DOHH2 (cell line): ENCODE measurements at regions not wholly inside any gene's neighbourhood (a gene's known extent, or its start where the extent isn't known, plus 50 kb on each side); places are given as distances from the start of the nearest gene placed in this dataset.
"Not testable (repeated sequence)": the region's sequence is repeated elsewhere in the genome, so short reads cannot be mapped to it uniquely, and the experiment has no call there.

Source experiments
- H3F3A ChIP-seq: fragments of 200-600 bp; sonication (generic), shearing (Covaris generic); 2 replicates; pipeline ENCODE4 v1.6.0; 2016; ENCODE audit warnings: antibody characterized with exemption, mild to moderate bottlenecking; ENCODE audit not compliant: control insufficient read depth, insufficient read depth
- H3K27ac ChIP-seq: fragments of 200-600 bp; sonication (generic); 2 replicates; pipeline ENCODE4 v1.5.1; 2014; ENCODE audit warnings: low read depth, mild to moderate bottlenecking, low read length, moderate library complexity
- H3K27me3 ChIP-seq: fragments of 200-600 bp; sonication (generic); 2 replicates; pipeline ENCODE4 v1.6.1; 2014; ENCODE audit warnings: mild to moderate bottlenecking, low read length, mixed read lengths; ENCODE audit not compliant: control insufficient read depth
- H3K36me3 ChIP-seq: fragments of 200-600 bp; sonication (generic); 2 replicates; pipeline ENCODE4 v1.6.1; 2014; ENCODE audit warnings: mild to moderate bottlenecking, low read length, moderate library complexity, mixed read lengths; ENCODE audit not compliant: control insufficient read depth
- H3K4me1 ChIP-seq: fragments of 200-600 bp; sonication (generic); 2 replicates; pipeline ENCODE4 v1.6.1; 2014; ENCODE audit warnings: mild to moderate bottlenecking, low read length, mixed read lengths; ENCODE audit not compliant: control insufficient read depth
- H3K4me2 ChIP-seq: fragments of 200-600 bp; sonication (generic); 2 replicates; pipeline ENCODE4 v1.6.0; 2014; ENCODE audit warnings: mild to moderate bottlenecking, low read length, moderate library complexity
- H3K4me3 ChIP-seq: fragments of 200-600 bp; sonication (generic); 2 replicates; pipeline ENCODE4 v1.5.1; 2014; ENCODE audit warnings: mild to moderate bottlenecking, low read length, mixed read lengths
- H3K79me2 ChIP-seq: fragments of 200-600 bp; sonication (generic); 2 replicates; pipeline ENCODE4 v1.6.1; 2014; ENCODE audit warnings: mild to moderate bottlenecking, low read length, mixed read lengths; ENCODE audit not compliant: control insufficient read depth
- H3K9me2 ChIP-seq: fragments of 200-600 bp; sonication (generic); replicated peaks from 2 replicates; pipeline ENCODE4 v1.6.1; 2014; ENCODE audit warnings: mild to moderate bottlenecking, low read length, mixed read lengths; ENCODE audit not compliant: control insufficient read depth
- H3K9me3 ChIP-seq: fragments of 200-600 bp; sonication (generic); 2 replicates; pipeline ENCODE4 v1.6.1; 2014; ENCODE audit warnings: antibody characterized with exemption, low read length, mixed read lengths; ENCODE audit not compliant: control insufficient read depth, insufficient read depth
- H4K20me1 ChIP-seq: fragments of 200-600 bp; sonication (generic); 2 replicates; pipeline ENCODE4 v1.6.0; 2014; ENCODE audit warnings: low read depth, mild to moderate bottlenecking, antibody characterized with exemption, low read length, moderate library complexity; ENCODE audit not compliant: control insufficient read depth, insufficient read depth
- EZH2phosphoT487 ChIP-seq: fragments of 200-600 bp; sonication (generic); IDR thresholded peaks from 2 replicates; pipeline ENCODE4 v1.6.1; 2017; ENCODE audit warnings: borderline replicate concordance, mild to moderate bottlenecking, antibody characterized with exemption, low read length, moderate library complexity, mixed read lengths
- TF ChIP-seq, protein P1 (sequence below): fragments of 200-600 bp; sonication (generic); IDR thresholded peaks from one replicate; pipeline ENCODE4 v1.5.1; 2014; ENCODE audit warnings: antibody characterized with exemption, mild to moderate bottlenecking, low read depth, low read length; ENCODE audit not compliant: poor library complexity, severe bottlenecking

DNA sequence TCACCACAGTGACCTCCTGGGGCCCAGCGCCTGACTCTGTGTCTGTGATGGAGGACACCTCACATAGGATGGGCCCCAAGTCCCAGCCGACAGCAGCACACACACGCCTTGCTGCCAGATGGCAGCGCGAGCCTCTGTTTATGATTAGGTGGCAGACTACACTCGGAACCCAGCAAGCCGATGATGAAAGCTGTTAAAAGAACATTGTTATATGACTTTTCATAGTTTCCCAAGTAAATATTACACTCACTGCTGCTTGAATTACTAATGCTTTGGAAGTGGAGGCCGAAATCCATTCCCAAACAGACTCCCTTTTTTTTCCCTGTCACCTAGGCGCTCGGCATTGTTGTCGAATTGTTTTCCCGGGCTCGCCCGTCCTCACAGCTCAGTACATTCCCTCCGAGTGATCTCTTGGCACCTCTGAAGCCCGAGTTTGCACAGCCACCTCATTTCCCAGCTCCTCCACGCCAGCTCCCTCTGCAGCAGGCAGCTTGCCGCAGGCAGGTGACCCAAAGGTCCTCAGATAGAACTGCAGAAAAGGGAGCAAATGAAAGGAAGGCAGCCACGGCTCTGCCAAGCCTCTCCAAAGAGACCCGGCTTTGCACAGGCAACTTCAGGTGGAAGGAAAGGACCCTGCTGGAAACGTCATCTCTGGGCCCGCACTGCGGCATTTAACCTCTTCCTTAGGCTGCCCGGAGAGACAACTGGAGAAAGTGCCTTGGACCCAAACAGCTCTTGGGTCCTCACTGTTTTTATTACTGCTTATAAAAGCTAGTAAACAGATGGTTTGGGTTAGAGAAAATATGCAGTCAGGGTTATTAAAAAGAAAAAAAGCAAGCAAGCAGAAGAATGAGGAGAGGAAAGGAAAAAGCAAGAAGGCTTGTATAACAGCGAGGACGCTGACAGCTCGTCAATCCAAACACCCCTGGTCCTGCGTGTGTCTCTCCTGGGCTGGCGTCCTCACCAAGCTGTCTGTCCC lies 72.2 kb upstream of the SLC25A33 start:
- Histone ChIP-seq H3K9me2 (no peaks in the 10 kb centered on the region), H3K27ac (no peak overlapping the region), H3K4me2 (no peak overlapping the region), H3K4me3 (no peak overlapping the region), H3F3A (no peaks in the 10 kb centered on the region), H3K36me3 (no peaks in the 10 kb centered on the region), H4K20me1 (no peaks in the 10 kb centered on the region), H3K27me3 (no peaks in the 10 kb centered on the region; the same call in 1 of the 2 replicates), H3K79me2 (no peaks in the 10 kb centered on the region), H3K9me3 (no peaks in the 10 kb centered on the region), H3K4me1 (no peaks in the 10 kb centered on the region)
- TF ChIP-seq, protein P1, sequence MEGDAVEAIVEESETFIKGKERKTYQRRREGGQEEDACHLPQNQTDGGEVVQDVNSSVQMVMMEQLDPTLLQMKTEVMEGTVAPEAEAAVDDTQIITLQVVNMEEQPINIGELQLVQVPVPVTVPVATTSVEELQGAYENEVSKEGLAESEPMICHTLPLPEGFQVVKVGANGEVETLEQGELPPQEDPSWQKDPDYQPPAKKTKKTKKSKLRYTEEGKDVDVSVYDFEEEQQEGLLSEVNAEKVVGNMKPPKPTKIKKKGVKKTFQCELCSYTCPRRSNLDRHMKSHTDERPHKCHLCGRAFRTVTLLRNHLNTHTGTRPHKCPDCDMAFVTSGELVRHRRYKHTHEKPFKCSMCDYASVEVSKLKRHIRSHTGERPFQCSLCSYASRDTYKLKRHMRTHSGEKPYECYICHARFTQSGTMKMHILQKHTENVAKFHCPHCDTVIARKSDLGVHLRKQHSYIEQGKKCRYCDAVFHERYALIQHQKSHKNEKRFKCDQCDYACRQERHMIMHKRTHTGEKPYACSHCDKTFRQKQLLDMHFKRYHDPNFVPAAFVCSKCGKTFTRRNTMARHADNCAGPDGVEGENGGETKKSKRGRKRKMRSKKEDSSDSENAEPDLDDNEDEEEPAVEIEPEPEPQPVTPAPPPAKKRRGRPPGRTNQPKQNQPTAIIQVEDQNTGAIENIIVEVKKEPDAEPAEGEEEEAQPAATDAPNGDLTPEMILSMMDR, result no peak
- no peak for TF ChIP-seq EZH2phosphoT487

DNA sequence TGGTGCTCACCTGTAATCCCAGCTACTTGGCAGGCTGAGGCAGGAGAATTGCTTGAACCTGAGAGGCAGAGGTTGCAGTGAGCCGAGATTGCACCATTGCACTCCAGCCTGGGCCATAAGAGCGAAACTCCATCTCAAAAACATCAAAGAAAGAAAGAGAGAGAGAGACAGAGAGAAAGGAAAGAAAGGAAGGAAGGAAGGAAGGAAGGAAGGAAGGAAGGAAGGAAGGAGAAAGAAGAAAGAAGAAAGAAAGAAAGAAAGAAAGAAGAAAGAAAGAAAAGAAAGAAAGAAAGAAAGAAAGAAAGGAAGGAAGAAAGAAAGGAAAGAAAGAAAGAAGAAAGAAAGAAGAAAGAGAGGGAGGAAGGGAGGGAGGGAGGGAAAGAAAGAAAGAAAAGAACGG lies 69.4 kb upstream of the SLC25A33 start:
- H3K4me2 ChIP-seq, H3K9me3 ChIP-seq, H3K36me3 ChIP-seq, H3K4me3 ChIP-seq, H3F3A ChIP-seq, H3K4me1 ChIP-seq, H3K27ac ChIP-seq, H4K20me1 ChIP-seq, H3K9me2 ChIP-seq, H3K79me2 ChIP-seq, H3K27me3 ChIP-seq: not testable (repeated sequence)

DNA sequence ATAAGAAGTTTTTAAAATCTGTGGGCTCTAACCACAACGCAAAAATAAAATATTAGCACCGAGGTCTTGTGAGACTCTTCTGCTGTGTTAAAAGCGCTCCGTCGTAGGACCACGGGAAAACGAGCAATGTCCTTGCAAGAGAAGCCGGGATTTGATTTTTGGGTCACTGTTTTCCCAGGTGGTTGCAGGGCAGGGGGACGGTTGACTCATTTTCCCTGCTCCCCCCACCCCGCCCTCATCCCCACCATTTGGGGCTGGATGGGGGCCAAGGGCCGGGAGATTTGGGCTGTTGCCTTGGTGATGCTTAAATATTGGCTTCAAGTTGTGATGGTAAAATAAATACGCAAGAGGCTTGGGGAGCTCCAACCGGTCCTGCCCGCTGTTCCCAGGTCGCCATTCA lies 67.6 kb upstream of the SLC25A33 start:
- TF ChIP-seq, protein P1, result no peak
- TF ChIP-seq EZH2phosphoT487, result no peak
- no peak overlapping the region for H3K4me3 ChIP-seq
- peaks cover 4% of the 10 kb centered on the region; the same call in 1 of the 2 replicates for H3K27me3 ChIP-seq
- H3K9me3 ChIP-seq, result no peaks in the 10 kb centered on the region
- no peaks in the 10 kb centered on the region for H3K36me3 ChIP-seq
- H4K20me1 ChIP-seq, result no peaks in the 10 kb centered on the region
- H3K79me2 ChIP-seq, result no peaks in the 10 kb centered on the region
- H3K9me2 ChIP-seq, result no peaks in the 10 kb centered on the region
- H3K4me1 ChIP-seq, result no peaks in the 10 kb centered on the region
- H3F3A ChIP-seq, result no peaks in the 10 kb centered on the region
- H3K4me2 ChIP-seq, result no peak overlapping the region
- H3K27ac ChIP-seq, result no peak overlapping the region

DNA sequence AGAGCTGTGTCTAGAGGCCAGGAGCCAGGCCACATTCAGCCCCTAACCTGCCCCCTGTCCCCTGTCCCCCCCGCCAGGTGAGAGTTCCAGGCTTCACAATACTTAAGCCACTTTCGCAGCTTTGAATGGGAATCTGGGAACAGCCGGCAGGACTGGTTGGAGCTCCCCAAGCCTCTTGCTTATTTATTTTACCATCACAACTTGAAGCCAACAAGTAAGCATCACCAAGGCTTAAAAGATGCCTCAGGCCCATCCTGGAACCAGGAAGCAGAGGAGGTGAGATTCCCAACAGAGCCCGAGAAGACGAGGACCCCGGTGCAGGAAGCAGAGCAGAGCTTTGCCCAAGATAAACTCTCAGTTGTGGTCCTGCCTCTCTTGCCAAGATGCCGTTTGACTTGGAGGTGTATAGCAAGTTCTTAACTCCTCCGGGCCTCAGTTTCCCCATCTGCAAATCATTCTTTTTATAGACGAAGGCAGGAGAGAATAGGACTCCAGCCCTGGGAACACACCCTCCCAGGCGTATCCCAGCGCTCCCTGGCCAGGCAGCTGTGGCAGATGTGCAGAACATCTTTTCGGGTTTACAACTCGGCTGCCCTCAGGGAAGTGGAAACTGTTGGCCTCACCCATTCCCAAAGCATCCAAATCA lies 66.8 kb upstream of the SLC25A33 start:
- Histone ChIP-seq H3K36me3 (no peaks in the 10 kb centered on the region), H3K4me3 (no peak overlapping the region), H3F3A (no peaks in the 10 kb centered on the region), H3K79me2 (no peaks in the 10 kb centered on the region), H4K20me1 (no peaks in the 10 kb centered on the region), H3K9me3 (no peaks in the 10 kb centered on the region; the same call in 1 of the 2 replicates), H3K9me2 (no peaks in the 10 kb centered on the region), H3K4me2 (no peak overlapping the region), H3K27ac (no peak overlapping the region), H3K4me1 (no peaks in the 10 kb centered on the region), H3K27me3 (peaks cover 4% of the 10 kb centered on the region; the same call in 1 of the 2 replicates)
- TF ChIP-seq EZH2phosphoT487, result no peak
- TF ChIP-seq, protein P1, result no peak
